AG09309 (cell line): ENCODE measurements at regions not wholly inside any gene's neighbourhood (a gene's known extent, or its start where the extent isn't known, plus 50 kb on each side); places are given as distances from the start of the nearest gene placed in this dataset.
"Not testable (repeated sequence)": the region's sequence is repeated elsewhere in the genome, so short reads cannot be mapped to it uniquely, and the experiment has no call there.

Experiments used
- DNase-seq: peaks from one replicate; pipeline ENCODE4 v3.0.0-alpha.2; 2010; ENCODE audit warnings: low read depth
- H3K4me3 ChIP-seq: 2 replicates; pipeline ENCODE4 v1.5.1; 2011; ENCODE audit warnings: mild to moderate bottlenecking, low read depth, low read length, moderate library complexity; ENCODE audit not compliant: control insufficient read depth
- CTCF ChIP-seq: IDR thresholded peaks from 2 replicates; pipeline ENCODE4 v1.5.1; 2011; ENCODE audit warnings: mild to moderate bottlenecking, low read depth, low read length, inconsistent platforms; ENCODE audit not compliant: insufficient read depth, control insufficient read depth; ENCODE audit errors: missing control alignments

GRCh38 chr15:44836094-44836493 lies 99.8 kb downstream of the TRIM69 start:
- DNase-seq = no peak
- H3K4me3 ChIP-seq = no peak overlapping the region
- no peak for TF ChIP-seq CTCF

GRCh38 chr15:44838929-44839328 lies 102.6 kb downstream of the TRIM69 start:
- H3K4me3 ChIP-seq, DNase-seq: not testable (repeated sequence)

- DNase-seq, H3K4me3 ChIP-seq: not testable (repeated sequence)
Measured at GRCh38 chr15:44841762-44842161, 105.4 kb downstream of the TRIM69 start.

- not testable (repeated sequence) for DNase-seq, H3K4me3 ChIP-seq
Measured at GRCh38 chr15:44842883-44843282, 106.6 kb downstream of the TRIM69 start.

GRCh38 chr15:44844936-44845335 lies 108.6 kb downstream of the TRIM69 start:
- H3K4me3 ChIP-seq, DNase-seq: not testable (repeated sequence)

GRCh38 chr15:44846156-44846555 lies 109.8 kb downstream of the TRIM69 start:
- not testable (repeated sequence) for DNase-seq, H3K4me3 ChIP-seq

GRCh38 chr15:44847555-44847954 lies 108.9 kb upstream of the TERB2 start:
- H3K4me3 ChIP-seq, DNase-seq: not testable (repeated sequence)

- not testable (repeated sequence) for H3K4me3 ChIP-seq, DNase-seq
Measured at GRCh38 chr15:44848859-44849258, 107.6 kb upstream of the TERB2 start.

- not testable (repeated sequence) for DNase-seq, H3K4me3 ChIP-seq
Measured at GRCh38 chr15:44849701-44850403, 106.6 kb upstream of the TERB2 start.

- not testable (repeated sequence) for H3K4me3 ChIP-seq, DNase-seq
- TF ChIP-seq CTCF = peak; percentile 91
Measured at GRCh38 chr15:44853304-44853950, 103.1 kb upstream of the TERB2 start.

- not testable (repeated sequence) for DNase-seq, H3K4me3 ChIP-seq
Measured at GRCh38 chr15:44854696-44855095, 101.8 kb upstream of the TERB2 start.

GRCh38 chr15:44856284-44856683 lies 100.2 kb upstream of the TERB2 start:
- not testable (repeated sequence) for H3K4me3 ChIP-seq, DNase-seq

- H3K4me3 ChIP-seq, DNase-seq: not testable (repeated sequence)
Measured at GRCh38 chr15:44857164-44857710, 99.2 kb upstream of the TERB2 start.

- DNase-seq, H3K4me3 ChIP-seq: not testable (repeated sequence)
Measured at GRCh38 chr15:44859088-44859487, 97.4 kb upstream of the TERB2 start.

GRCh38 chr15:44860168-44860567 lies 96.3 kb upstream of the TERB2 start:
- not testable (repeated sequence) for H3K4me3 ChIP-seq, DNase-seq
